ENCODE measurements at regions not wholly inside any gene's neighbourhood (a gene's known extent, or its start where the extent isn't known, plus 50 kb on each side); places are given as distances from the start of the nearest gene placed in this dataset.

GRCh38 chr2:133844214-133844892 is 276.1 kb upstream of the NCKAP5 start:
- TF ChIP-seq CTCF (IDR thresholded peaks at IDR 0.05) (peak; percentile 75 to 87 (median 85)), POLR2A (IDR thresholded peaks at IDR 0.05) (no peak)
